ENCODE measurements at regions not wholly inside any gene's neighbourhood (a gene's known extent, or its start where the extent isn't known, plus 50 kb on each side); places are given as distances from the start of the nearest gene placed in this dataset.

DNA sequence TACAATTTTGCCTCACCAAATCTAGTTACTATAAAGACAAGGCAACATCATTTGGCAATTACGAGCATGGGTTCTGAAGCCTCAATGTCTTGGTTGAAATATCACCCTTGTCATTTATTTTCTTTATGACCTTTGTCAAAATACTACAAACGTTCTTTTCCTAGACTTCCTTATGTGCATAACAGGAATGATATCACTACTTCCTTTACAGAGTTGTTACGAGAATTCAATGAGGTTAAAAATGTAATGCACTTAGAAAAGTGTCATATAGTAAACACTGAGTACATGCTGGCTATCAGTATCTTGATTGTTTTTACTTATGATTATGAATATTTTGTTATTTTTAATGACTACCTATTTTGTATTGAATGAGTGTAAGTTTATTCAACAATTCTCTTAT is 640.9 kb upstream of the CCNG1 start:
- no peak for TF ChIP-seq MAX (IDR thresholded peaks at IDR 0.05; ENCODE audit: low read depth, low read length)
- TF ChIP-seq MYC (IDR thresholded peaks at IDR 0.05; ENCODE audit: low read depth, low read length) = no peak
- TF ChIP-seq CTCF (IDR thresholded peaks at IDR 0.05; ENCODE audit: low read depth, low read length) = no peak

All from NB4 (cell line).